Endothelial cell of umbilical vein (primary cell): ENCODE measurements at regions not wholly inside any gene's neighbourhood (a gene's known extent, or its start where the extent isn't known, plus 50 kb on each side); places are given as distances from the start of the nearest gene placed in this dataset.

Source experiments
- GATA2 ChIP-seq: IDR thresholded peaks from 2 replicates; pipeline ENCODE4 v1.7.0; 2011; ENCODE audit warnings: low read depth, mild to moderate bottlenecking, moderate library complexity, mixed read lengths, low read length; ENCODE audit not compliant: insufficient read length, insufficient read depth
- POLR2AphosphoS5 ChIP-seq: IDR thresholded peaks from 2 replicates; pipeline ENCODE4 v1.6.1; 2012; ENCODE audit warnings: low read depth, mild to moderate bottlenecking, control low read depth, low read length, moderate library complexity; ENCODE audit not compliant: insufficient read depth
- TF ChIP-seq, protein P1 (sequence below), 2 donors: IDR thresholded peaks; 1 replicate in 1 of 2; 2 replicates in 1 of 2; pipeline ENCODE4 v1.5.1; 2011; ENCODE audit warnings: low read length in 2 of 2, mild to moderate bottlenecking in 2 of 2, moderate library complexity in 2 of 2, control low read depth in 1 of 2, inconsistent platforms in 1 of 2, low read depth in 1 of 2; ENCODE audit not compliant: insufficient read depth in 1 of 2; ENCODE audit errors: extremely low read depth in 1 of 2

GRCh38 chr12:91609283-91609682, 426.7 kb upstream of the DCN start:
- TF ChIP-seq POLR2AphosphoS5 (no peak), GATA2 (no peak)
- TF ChIP-seq, protein P1, sequence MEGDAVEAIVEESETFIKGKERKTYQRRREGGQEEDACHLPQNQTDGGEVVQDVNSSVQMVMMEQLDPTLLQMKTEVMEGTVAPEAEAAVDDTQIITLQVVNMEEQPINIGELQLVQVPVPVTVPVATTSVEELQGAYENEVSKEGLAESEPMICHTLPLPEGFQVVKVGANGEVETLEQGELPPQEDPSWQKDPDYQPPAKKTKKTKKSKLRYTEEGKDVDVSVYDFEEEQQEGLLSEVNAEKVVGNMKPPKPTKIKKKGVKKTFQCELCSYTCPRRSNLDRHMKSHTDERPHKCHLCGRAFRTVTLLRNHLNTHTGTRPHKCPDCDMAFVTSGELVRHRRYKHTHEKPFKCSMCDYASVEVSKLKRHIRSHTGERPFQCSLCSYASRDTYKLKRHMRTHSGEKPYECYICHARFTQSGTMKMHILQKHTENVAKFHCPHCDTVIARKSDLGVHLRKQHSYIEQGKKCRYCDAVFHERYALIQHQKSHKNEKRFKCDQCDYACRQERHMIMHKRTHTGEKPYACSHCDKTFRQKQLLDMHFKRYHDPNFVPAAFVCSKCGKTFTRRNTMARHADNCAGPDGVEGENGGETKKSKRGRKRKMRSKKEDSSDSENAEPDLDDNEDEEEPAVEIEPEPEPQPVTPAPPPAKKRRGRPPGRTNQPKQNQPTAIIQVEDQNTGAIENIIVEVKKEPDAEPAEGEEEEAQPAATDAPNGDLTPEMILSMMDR (IDR thresholded peaks at IDR 0.05; ENCODE audit: extremely low read depth in 1 of 2, insufficient read depth in 1 of 2, low read depth in 1 of 2, low read length in 2 of 2) = no peak
